ENCODE measurements at regions not wholly inside any gene's neighbourhood (a gene's known extent, or its start where the extent isn't known, plus 50 kb on each side); places are given as distances from the start of the nearest gene placed in this dataset.

DNA sequence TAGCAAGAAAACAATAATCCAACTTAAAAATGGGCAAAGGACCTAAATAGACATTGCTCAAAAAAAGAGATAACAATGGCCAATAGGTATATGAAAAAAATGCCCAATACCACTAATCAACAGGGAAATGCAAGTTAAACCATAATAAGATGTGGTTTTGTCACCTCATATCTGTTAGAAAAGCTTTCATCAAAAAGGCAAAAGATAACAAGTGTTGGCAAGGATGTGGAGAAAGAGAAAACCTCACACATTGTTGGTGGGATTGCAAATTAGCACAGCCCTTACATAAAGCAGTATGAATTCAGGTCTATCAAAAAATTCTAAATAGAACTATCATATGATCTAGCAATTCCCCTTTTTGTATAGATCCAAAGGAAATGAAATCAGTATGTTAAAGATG, 387.2 kb upstream of the DUSP10 start:
- no peak for DNase-seq
- Mint-ChIP-seq H3K4me3 (ENCODE audit: unreplicated experiment) (no peak overlapping the region), H3K27me3 (ENCODE audit: insufficient read depth, unreplicated experiment) (peaks cover 3% of the 10 kb centered on the region), H3K9me3 (ENCODE audit: unreplicated experiment) (no peaks in the 10 kb centered on the region), H3K27ac (ENCODE audit: unreplicated experiment) (no peak overlapping the region), H3K4me1 (ENCODE audit: low read depth, unreplicated experiment) (peaks cover 6% of the 10 kb centered on the region), H3K36me3 (ENCODE audit: insufficient read depth, unreplicated experiment) (no peaks in the 10 kb centered on the region)
- ChIA-PET POLR2A (no interaction called here), CTCF (no interaction called here)
- Histone ChIP-seq H3K27me3 (replicated peaks; ENCODE audit: control insufficient read depth, insufficient read depth, low read length) (no peaks in the 10 kb centered on the region), H3K4me3 (ENCODE audit: low read depth, low read length) (no peak overlapping the region), H3K9me3 (no peaks in the 10 kb centered on the region), H3K36me3 (ENCODE audit: control insufficient read depth, insufficient read depth, low read length) (no peaks in the 10 kb centered on the region), H3K4me1 (no peaks in the 10 kb centered on the region)
- BruUV-seq (replicated peaks) = no TSS peak
- no peak for TF ChIP-seq CTCF (IDR thresholded peaks at IDR 0.05; ENCODE audit: insufficient read depth in 1 of 2, low read depth in 1 of 2, low read length in 1 of 2, severe bottlenecking in 1 of 2, unreplicated experiment in 1 of 2)
- intact Hi-C loops (cut with micrococcal nuclease; ENCODE audit: unreplicated experiment) = no loop called here

DNA sequence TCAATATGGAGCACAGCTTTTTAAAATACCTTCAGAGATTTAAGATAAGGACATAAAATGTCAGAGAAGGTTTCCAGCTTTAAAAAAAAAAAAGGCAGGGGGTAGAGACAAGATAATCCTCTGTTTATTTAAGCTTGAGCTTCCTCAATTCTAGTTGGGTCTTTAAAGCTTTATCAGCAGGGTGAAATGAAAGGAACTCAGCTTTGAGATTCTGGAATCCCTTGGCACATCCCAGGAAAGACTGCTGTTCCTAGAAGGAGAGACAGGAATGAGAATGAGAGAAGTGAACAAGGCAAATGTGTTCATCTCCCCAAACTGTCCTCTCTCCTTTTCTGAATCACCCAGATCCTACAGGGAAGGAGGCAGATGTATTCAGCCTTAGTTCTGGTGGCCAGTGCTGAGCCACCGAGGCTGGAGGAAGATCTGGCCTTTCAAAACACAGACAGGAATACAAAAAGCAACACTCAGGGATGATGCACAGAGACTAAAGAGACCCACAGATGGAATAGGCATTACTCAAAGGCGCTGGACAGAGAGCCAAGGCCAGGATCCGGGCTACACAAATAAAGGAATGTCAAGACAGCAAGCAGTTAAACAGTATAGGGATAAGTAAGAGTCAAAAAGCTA, 385.8 kb upstream of the DUSP10 start:
- no TSS peak for BruUV-seq (replicated peaks)
- Mint-ChIP-seq H3K9me3 (ENCODE audit: unreplicated experiment) (no peaks in the 10 kb centered on the region), H3K27me3 (ENCODE audit: insufficient read depth, unreplicated experiment) (peaks cover 5% of the 10 kb centered on the region), H3K4me3 (ENCODE audit: unreplicated experiment) (no peak overlapping the region), H3K4me1 (ENCODE audit: low read depth, unreplicated experiment) (peaks cover 6% of the 10 kb centered on the region), H3K27ac (ENCODE audit: unreplicated experiment) (no peak overlapping the region), H3K36me3 (ENCODE audit: insufficient read depth, unreplicated experiment) (no peaks in the 10 kb centered on the region)
- intact Hi-C loops (cut with micrococcal nuclease; ENCODE audit: unreplicated experiment) = no loop called here
- POLR2A ChIA-PET = no interaction called here
- DNase-seq = no peak
- TF ChIP-seq CTCF (IDR thresholded peaks at IDR 0.05; ENCODE audit: insufficient read depth in 1 of 2, low read depth in 1 of 2, low read length in 1 of 2, severe bottlenecking in 1 of 2, unreplicated experiment in 1 of 2) = no peak
- Histone ChIP-seq H3K4me1 (no peaks in the 10 kb centered on the region), H3K36me3 (ENCODE audit: control insufficient read depth, insufficient read depth, low read length) (no peaks in the 10 kb centered on the region), H3K9me3 (no peaks in the 10 kb centered on the region), H3K4me3 (ENCODE audit: low read depth, low read length) (no peak overlapping the region), H3K27me3 (replicated peaks; ENCODE audit: control insufficient read depth, insufficient read depth, low read length) (no peaks in the 10 kb centered on the region)
- CTCF ChIA-PET = interaction anchor here (2.2 kb wide), 1 partner anchor 328 kb away, joined by 5 read pairs; no protein-coding TSS in a partner anchor

DNA sequence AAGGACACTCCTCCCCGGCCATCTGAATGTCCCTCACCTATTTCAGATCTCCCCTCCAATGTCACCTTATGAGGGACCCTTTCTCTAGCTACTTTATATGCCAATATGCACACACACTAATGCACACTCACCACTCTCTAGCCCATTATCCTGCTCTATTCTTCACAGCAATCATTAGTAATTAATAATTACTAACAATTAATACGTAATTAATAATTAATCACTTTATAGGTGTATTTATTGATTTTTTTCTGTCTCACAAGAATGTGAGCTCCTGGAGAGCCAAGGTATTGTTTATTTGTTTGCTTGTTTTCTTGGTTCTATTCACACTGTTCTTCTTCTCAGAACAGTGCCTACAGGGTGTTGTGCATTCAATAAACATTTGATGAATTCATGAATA, 385.2 kb upstream of the DUSP10 start:
- peaks cover 5% of the 10 kb centered on the region for H3K27me3 Mint-ChIP-seq (ENCODE audit: insufficient read depth, unreplicated experiment)
- Histone ChIP-seq H3K4me1 (no peaks in the 10 kb centered on the region), H3K4me3 (ENCODE audit: low read depth, low read length) (no peak overlapping the region), H3K36me3 (ENCODE audit: control insufficient read depth, insufficient read depth, low read length) (no peaks in the 10 kb centered on the region), H3K9me3 (no peaks in the 10 kb centered on the region), H3K27me3 (replicated peaks; ENCODE audit: control insufficient read depth, insufficient read depth, low read length) (no peaks in the 10 kb centered on the region)
- no peak for DNase-seq
- intact Hi-C loops (cut with micrococcal nuclease; ENCODE audit: unreplicated experiment) = no loop called here
- no peak overlapping the region for H3K27ac Mint-ChIP-seq (ENCODE audit: unreplicated experiment)
- H3K9me3 Mint-ChIP-seq (ENCODE audit: unreplicated experiment) = no peaks in the 10 kb centered on the region
- no peak overlapping the region for H3K4me3 Mint-ChIP-seq (ENCODE audit: unreplicated experiment)
- ChIA-PET POLR2A (interaction anchor here (0.6 kb wide), 1 partner anchor 588 kb away, joined by 3 read pairs; no protein-coding TSS in a partner anchor), CTCF (interaction anchor here (2.2 kb wide), 1 partner anchor 328 kb away, joined by 5 read pairs; no protein-coding TSS in a partner anchor)
- no TSS peak for BruUV-seq (replicated peaks)
- no peaks in the 10 kb centered on the region for H3K36me3 Mint-ChIP-seq (ENCODE audit: insufficient read depth, unreplicated experiment)
- TF ChIP-seq CTCF (IDR thresholded peaks at IDR 0.05; ENCODE audit: insufficient read depth in 1 of 2, low read depth in 1 of 2, low read length in 1 of 2, severe bottlenecking in 1 of 2, unreplicated experiment in 1 of 2) = no peak
- H3K4me1 Mint-ChIP-seq (ENCODE audit: low read depth, unreplicated experiment) = peaks cover 6% of the 10 kb centered on the region

Measured in Caco-2 (cell line).